K562 (cell line): ENCODE measurements at regions not wholly inside any gene's neighbourhood (a gene's known extent, or its start where the extent isn't known, plus 50 kb on each side); places are given as distances from the start of the nearest gene placed in this dataset.

ENCODE experiments used
- ATAC-seq: fragments of 200-7000 bp; cut with Tn5 transposase; 3 replicates; pipeline ENCODE4 v1.9.1; 2020; ENCODE audit warnings: moderate library complexity
- BruUV-seq: library from RNA; stranded (reverse); fragments of 400-500 nt; replicated peaks from 2 replicates; lab custom pipeline; 2021; lab: Mats Ljungman, UMichigan
- CTCF ChIA-PET: fragments of 300-600 bp; formaldehyde crosslinking; extraction: SDS; loops from one replicate; lab custom pipeline; 2021; ENCODE audit warnings: low intra/inter-chr PET ratio; lab: Yijun Ruan, JAX
- POLR2A ChIA-PET: fragments of 300-600, 350-650 bp; sonication (Branson Sonifier 250); formaldehyde crosslinking; extraction: SDS; loops from one replicate; lab custom pipeline; 2021; ENCODE audit warnings: antibody characterized with exemption, inconsistent platforms; lab: Yijun Ruan, JAX
- DNase-seq, 4 experiments: peaks; one replicate each; pipeline versions ENCODE4 v3.0.0 to v3.0.0-alpha.2; 2011 to 2018; ENCODE audit warnings: low spot score in 3 of 4, mixed read lengths in 3 of 4; ENCODE audit errors: extremely low read depth in 1 of 4
- FAIRE-seq: peaks from 2 replicates; lab custom pipeline; 2011; peaks lifted over from hg19 to GRCh38; lab: Jason Lieb, UNC
- H2AFZ ChIP-seq: 2 replicates; pipeline ENCODE4 v1.6.0; 2011; ENCODE audit warnings: low read depth, low read length, control low read depth, inconsistent platforms
- H3K27ac ChIP-seq: fragments of 200-600 bp; 3 replicates; pipeline ENCODE4 v1.8.0; 2011; ENCODE audit warnings: low read depth, mild to moderate bottlenecking, control low read depth, inconsistent platforms, low read length, moderate library complexity, mixed read lengths; ENCODE audit errors: extremely low read depth
- H3K27me3 ChIP-seq, 2 experiments: fragments of 300-600 bp in 1 of 2; 2 replicates in 1 of 2; 3 replicates in 1 of 2; pipeline versions ENCODE4 v1.6.0 to v1.8.0; 2011; ENCODE audit warnings: inconsistent platforms in 2 of 2, low read length in 2 of 2, mild to moderate bottlenecking in 1 of 2, mixed read lengths in 1 of 2, moderate library complexity in 1 of 2; ENCODE audit not compliant: control insufficient read depth in 2 of 2, insufficient read depth in 2 of 2
- H3K36me3 ChIP-seq: fragments of 300-600 bp; 3 replicates; pipeline ENCODE4 v1.8.0; 2011; ENCODE audit warnings: mild to moderate bottlenecking, low read length, inconsistent platforms; ENCODE audit not compliant: control insufficient read depth, insufficient read depth
- H3K4me1 ChIP-seq, 2 experiments: fragments of 200-600 bp in 1 of 2; replicated peaks in 1 of 2; 2 replicates in 1 of 2; 3 replicates in 1 of 2; pipeline versions ENCODE4 v1.5.1 to v1.8.0; 2011; ENCODE audit warnings: inconsistent platforms in 2 of 2, low read length in 2 of 2, mild to moderate bottlenecking in 1 of 2, mixed read lengths in 1 of 2, moderate library complexity in 1 of 2; ENCODE audit not compliant: control insufficient read depth in 2 of 2, insufficient read depth in 2 of 2
- H3K4me2 ChIP-seq: 2 replicates; pipeline ENCODE4 v1.6.1; 2011; ENCODE audit warnings: low read length, control low read depth, inconsistent platforms, mixed read lengths; ENCODE audit not compliant: insufficient read depth
- H3K4me3 ChIP-seq: fragments of 200-600 bp; sonication (generic), shearing (Covaris generic); 2 replicates; pipeline ENCODE4 v1.5.1; 2016; ENCODE audit warnings: control low read depth, inconsistent platforms
- H3K79me2 ChIP-seq: fragments of 200-600 bp; 3 replicates; pipeline ENCODE4 v1.8.0; 2011; ENCODE audit warnings: low read length, inconsistent platforms; ENCODE audit not compliant: control insufficient read depth, insufficient read depth
- H3K9ac ChIP-seq, 2 experiments: 2 replicates each; pipeline versions ENCODE4 v1.6.0 to v1.6.1; 2011; ENCODE audit warnings: low read depth in 2 of 2, low read length in 2 of 2, control low read depth in 1 of 2, inconsistent platforms in 1 of 2, mild to moderate bottlenecking in 1 of 2, mixed read lengths in 1 of 2; ENCODE audit not compliant: insufficient read depth in 1 of 2
- H3K9me1 ChIP-seq: one replicate; pipeline ENCODE4 v1.6.0; 2011; ENCODE audit warnings: inconsistent platforms, mild to moderate bottlenecking, low read length, moderate library complexity; ENCODE audit not compliant: control insufficient read depth, insufficient read depth
- H3K9me3 ChIP-seq: replicated peaks from 2 replicates; pipeline ENCODE4 v1.5.1; 2011; ENCODE audit warnings: low read depth, low read length, inconsistent platforms; ENCODE audit not compliant: control insufficient read depth, insufficient read depth
- H4K20me1 ChIP-seq: replicated peaks from 2 replicates; pipeline ENCODE4 v1.6.1; 2011; ENCODE audit warnings: low read length, inconsistent platforms, mixed read lengths; ENCODE audit not compliant: control insufficient read depth, insufficient read depth
- ARID2 ChIP-seq: fragments of 450-650 bp; IDR thresholded peaks from 2 replicates; pipeline ENCODE4 v1.6.1; 2017; ENCODE audit warnings: antibody characterized with exemption, mild to moderate bottlenecking
- ETV6 ChIP-seq, 3 experiments: fragments of 150-350 bp in 1 of 3; sonication (generic) in 1 of 3; formaldehyde crosslinking in 1 of 3; IDR thresholded peaks; 2 replicates each; pipeline versions ENCODE4 v1.6.1 to v1.8.0; 2014 to 2022; ENCODE audit warnings: borderline replicate concordance in 2 of 3, low read depth in 2 of 3, antibody characterized with exemption in 1 of 3, low read length in 1 of 3, mild to moderate bottlenecking in 1 of 3, missing genetic modification reagents in 1 of 3
- JUNB ChIP-seq: fragments of 450-650 bp; formaldehyde crosslinking; conservative IDR thresholded peaks from 2 replicates; pipeline ENCODE4 v1.4.0; 2020; ENCODE audit warnings: mild to moderate bottlenecking
- MLLT1 ChIP-seq, 2 experiments: fragments of 450-650 bp; IDR thresholded peaks; 2 replicates each; pipeline ENCODE4 v1.6.1; 2016
- NR2C2 ChIP-seq, 2 experiments: fragments of 200-800 bp in 1 of 2; sonication (Bioruptor generic) in 1 of 2; sonication (generic) in 1 of 2; formaldehyde crosslinking in 1 of 2; IDR thresholded peaks; 2 replicates each; pipeline versions ENCODE4 v1.6.1 to v1.8.0; 2016 to 2022; ENCODE audit warnings: mild to moderate bottlenecking in 1 of 2, missing compliant biosample characterization in 1 of 2, missing genetic modification characterization in 1 of 2, missing genetic modification reagents in 1 of 2
- NUFIP1 ChIP-seq: fragments of 450-650 bp; IDR thresholded peaks from 2 replicates; pipeline ENCODE4 v1.6.1; 2018; ENCODE audit not compliant: partially characterized antibody
- PKNOX1 ChIP-seq: fragments of 450-650 bp; IDR thresholded peaks from 2 replicates; pipeline ENCODE4 v1.6.1; 2016
- TCF15 ChIP-seq: fragments of 250-450 bp; sonication (Bioruptor Pico); IDR thresholded peaks from 2 replicates; pipeline ENCODE4 v1.8.0; 2022; ENCODE audit warnings: moderate library complexity, mild to moderate bottlenecking, inconsistent platforms
- TFAM ChIP-seq: fragments of 250-450 bp; sonication (Bioruptor Pico); conservative IDR thresholded peaks from 2 replicates; pipeline ENCODE4 v1.5.0; 2021; ENCODE audit warnings: mild to moderate bottlenecking, moderate library complexity
- ZNF57 ChIP-seq: fragments of 450-650 bp; formaldehyde crosslinking; IDR thresholded peaks from 2 replicates; pipeline ENCODE4 v1.4.0; 2020; ENCODE audit warnings: mild to moderate bottlenecking, moderate library complexity
- WGBS: fragments of 100-300 bp; shearing (Covaris generic); methylation state at CpG from one replicate; pipeline ENCODE4 v1.1.6; 2016; ENCODE audit warnings: low coverage, mixed read lengths; ENCODE audit not compliant: insufficient coverage; ENCODE audit errors: missing lambda C conversion rate; 5-methylcytosine and 5-hydroxymethylcytosine counted together
- in situ Hi-C: fragments of 300-500 bp; cut with MboI; formaldehyde crosslinking; loops from 4 replicates; pipeline ENCODE4 v1.15.0; 2018; ENCODE audit warnings: inconsistent platforms, mixed read lengths
- intact Hi-C: fragments of 100-400 bp; cut with micrococcal nuclease; formaldehyde crosslinking; loops from 2 replicates; pipeline ENCODE4 v1.14.2; 2022

GRCh38 chr2:188835821-188836220 lies 138.4 kb upstream of the COL3A1 start:
- Histone ChIP-seq H4K20me1 (no peaks in the 10 kb centered on the region), H3K9ac (no peak overlapping the region), H3K27me3 (no peaks in the 10 kb centered on the region), H3K4me1 (no peaks in the 10 kb centered on the region), H3K9me3 (0 out of 2 replicates have a peak, but pooled peaks cover 2% of the 10 kb centered on the region), H2AFZ (no peak overlapping the region), H3K4me2 (no peak overlapping the region), H3K36me3 (no peaks in the 10 kb centered on the region), H3K9me1 (no peaks in the 10 kb centered on the region), H3K4me3 (no peak overlapping the region), H3K79me2 (no peaks in the 10 kb centered on the region), H3K27ac (no peak overlapping the region)
- FAIRE-seq (no peak), DNase-seq (no peak), ATAC-seq (no peak)
- ChIA-PET POLR2A (no interaction called here), CTCF (no interaction called here)
- WGBS, result 0% methylated on average over 2 of the region's 2 CpGs
- intact Hi-C loops, result no loop called here
- BruUV-seq, result no TSS peak
- in situ Hi-C loops, result no loop called here
- TF ChIP-seq MLLT1 (IDR thresholded peaks at IDR 0.05) (no peak), ARID2 (no peak), JUNB (CRISPR knock-in tag) (no peak), TCF15 (CRISPR knock-in tag) (no peak), NUFIP1 (no peak), NR2C2 (CRISPR knock-in tag; IDR thresholded peaks at IDR 0.05) (no peak), NR2C2 (tag; IDR thresholded peaks at IDR 0.05) (no peak), TFAM (CRISPR knock-in tag) (no peak), ETV6 (IDR thresholded peaks at IDR 0.05; ENCODE audit: borderline replicate concordance in 1 of 2, low read depth in 2 of 2, low read length in 1 of 2) (no peak), ETV6 (CRISPR knock-in tag; IDR thresholded peaks at IDR 0.05; ENCODE audit: borderline replicate concordance) (no peak), ZNF57 (no peak), PKNOX1 (no peak)
